SJSA1 (cell line): ENCODE measurements at regions not wholly inside any gene's neighbourhood (a gene's known extent, or its start where the extent isn't known, plus 50 kb on each side); places are given as distances from the start of the nearest gene placed in this dataset.
"Not testable (repeated sequence)": the region's sequence is repeated elsewhere in the genome, so short reads cannot be mapped to it uniquely, and the experiment has no call there.

Experiments used
- DNase-seq, 2 experiments: peaks; one replicate each; pipeline ENCODE4 v3.0.0-alpha.2; 2015 to 2020; ENCODE audit warnings: low spot score in 2 of 2, low read depth in 1 of 2
- H3K27ac ChIP-seq: fragments of 250-450 bp; sonication (Bioruptor Pico); 2 replicates; pipeline ENCODE4 v1.5.1; 2020; ENCODE audit warnings: mild to moderate bottlenecking, moderate library complexity
- H3K27me3 ChIP-seq: fragments of 250-450 bp; sonication (Bioruptor Pico); replicated peaks from 2 replicates; pipeline ENCODE4 v1.5.1; 2020; ENCODE audit warnings: mild to moderate bottlenecking, moderate library complexity
- H3K36me3 ChIP-seq: fragments of 250-450 bp; sonication (Bioruptor Pico); 2 replicates; pipeline ENCODE4 v1.5.1; 2020; ENCODE audit warnings: mild to moderate bottlenecking
- H3K4me1 ChIP-seq: fragments of 250-450 bp; sonication (Bioruptor Pico); replicated peaks from 2 replicates; pipeline ENCODE4 v1.6.1; 2021; ENCODE audit warnings: mild to moderate bottlenecking
- H3K4me3 ChIP-seq: fragments of 250-450 bp; sonication (Bioruptor Pico); 2 replicates; pipeline ENCODE4 v1.5.1; 2020; ENCODE audit warnings: mild to moderate bottlenecking
- H3K9me3 ChIP-seq: fragments of 250-450 bp; sonication (Bioruptor Pico); replicated peaks from 2 replicates; pipeline ENCODE4 v1.5.1; 2020; ENCODE audit warnings: mild to moderate bottlenecking

DNA sequence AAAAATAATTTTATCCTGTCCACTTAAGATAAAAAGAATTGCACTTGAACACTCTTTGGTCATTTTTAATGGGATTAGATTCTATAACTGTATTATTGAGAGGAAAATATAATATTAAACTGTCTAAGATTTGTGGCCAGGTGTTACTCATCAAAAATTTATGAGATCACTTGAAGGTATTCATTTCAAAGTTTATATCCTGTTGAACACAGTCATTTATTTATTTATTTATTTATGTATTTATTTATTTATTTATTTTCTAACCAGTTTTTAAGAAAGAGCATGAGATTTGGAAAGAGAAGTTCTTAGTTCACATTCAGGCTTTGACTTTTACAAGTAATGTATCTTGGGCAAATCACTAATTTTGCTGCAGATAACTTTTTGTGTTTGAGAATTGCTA lies 692.7 kb downstream of the LTN1 start:
- Histone ChIP-seq H3K27ac (no peak overlapping the region), H3K27me3 (no peaks in the 10 kb centered on the region), H3K4me3 (no peak overlapping the region), H3K4me1 (no peaks in the 10 kb centered on the region), H3K9me3 (peaks cover 2% of the 10 kb centered on the region; the same call in 1 of the 2 replicates), H3K36me3 (no peaks in the 10 kb centered on the region)
- no peak for DNase-seq

DNA sequence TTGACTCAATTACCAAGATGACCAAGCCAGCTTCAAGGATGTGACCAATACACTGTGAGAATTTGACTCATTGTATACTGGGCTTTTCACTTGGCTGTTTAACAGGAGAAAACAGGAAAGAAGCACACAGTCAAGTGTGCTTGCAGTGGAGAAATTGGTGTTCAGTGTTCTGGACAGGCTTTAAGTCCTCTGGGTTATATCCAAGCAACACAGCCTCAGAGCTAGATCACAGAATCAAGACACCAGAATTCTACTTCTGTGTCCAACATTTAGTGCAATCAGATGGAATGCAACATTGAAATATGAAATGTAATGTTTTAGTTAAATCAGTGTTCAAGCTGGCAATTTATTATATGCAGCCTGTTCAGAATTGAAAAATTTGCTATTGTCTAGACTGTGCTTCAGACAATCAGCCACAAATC lies 694.4 kb downstream of the LTN1 start:
- Histone ChIP-seq H3K27ac (no peak overlapping the region), H3K36me3 (no peaks in the 10 kb centered on the region), H3K9me3 (peaks cover 2% of the 10 kb centered on the region; the same call in 1 of the 2 replicates), H3K27me3 (no peaks in the 10 kb centered on the region), H3K4me3 (no peak overlapping the region), H3K4me1 (no peaks in the 10 kb centered on the region)
- DNase-seq, result no peak

DNA sequence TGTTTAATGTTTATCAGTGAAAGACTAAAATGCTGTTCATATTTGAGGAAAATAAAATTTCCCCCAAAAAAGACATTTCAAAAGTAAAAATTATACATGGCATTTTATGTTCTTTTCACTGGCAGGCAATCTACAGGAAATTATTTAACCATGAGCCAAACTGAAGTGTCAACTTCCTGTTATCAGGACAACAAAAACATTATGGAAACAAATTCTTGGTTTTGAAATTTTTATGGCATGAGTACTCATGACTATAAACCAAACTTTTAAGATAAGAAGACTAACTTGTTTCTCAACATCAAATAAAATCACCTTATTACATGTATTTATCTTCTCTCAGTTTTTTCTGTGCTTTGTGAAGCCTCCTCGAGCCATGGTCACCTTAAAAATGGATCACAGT lies 698.6 kb downstream of the LTN1 start:
- Histone ChIP-seq H3K4me3 (no peak overlapping the region), H3K27ac (no peak overlapping the region), H3K27me3 (no peaks in the 10 kb centered on the region), H3K36me3 (no peaks in the 10 kb centered on the region), H3K9me3 (no peaks in the 10 kb centered on the region), H3K4me1 (no peaks in the 10 kb centered on the region)
- no peak for DNase-seq

DNA sequence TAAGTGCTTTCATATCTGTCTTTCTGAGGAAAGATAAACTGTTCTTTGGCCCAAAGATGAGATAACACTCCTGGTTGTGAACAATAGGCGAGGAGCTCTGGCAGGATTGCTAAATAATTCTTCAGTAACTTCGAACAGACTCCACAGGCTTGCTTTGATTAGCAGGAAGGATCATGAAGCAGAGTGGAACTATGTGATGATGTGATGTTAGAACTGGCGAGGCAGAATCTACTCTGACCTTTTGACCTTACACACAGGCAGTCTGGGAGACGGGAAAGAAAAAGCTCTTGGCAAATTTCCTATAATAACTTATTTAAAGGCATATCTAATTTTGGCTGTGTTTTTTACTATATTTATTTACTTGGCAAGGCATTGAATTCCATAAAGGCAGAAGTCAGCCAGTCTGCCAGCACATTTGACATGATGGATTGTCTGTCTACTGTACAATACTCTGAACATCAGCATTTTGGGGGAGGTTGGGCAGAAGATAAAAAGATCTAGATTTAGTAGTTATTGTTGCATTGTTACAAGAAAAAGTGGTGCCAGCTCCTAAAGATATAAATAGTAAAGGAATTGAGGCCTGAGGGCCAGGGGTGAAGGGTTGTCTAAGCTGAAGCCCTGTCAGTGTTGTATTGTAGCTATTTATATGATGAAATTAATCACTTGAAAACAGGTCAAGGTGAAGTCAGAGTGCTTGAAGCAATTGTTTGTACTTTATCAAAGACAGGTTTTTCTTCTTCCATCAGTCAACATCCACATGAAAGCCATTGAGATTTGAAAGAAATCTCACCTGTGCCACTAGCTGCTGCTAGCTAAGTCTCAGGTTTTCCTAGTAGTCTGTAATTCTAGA lies 708.8 kb downstream of the LTN1 start:
- Histone ChIP-seq H3K27me3 (no peaks in the 10 kb centered on the region), H3K27ac (no peak overlapping the region), H3K36me3 (no peaks in the 10 kb centered on the region), H3K4me1 (no peaks in the 10 kb centered on the region), H3K9me3 (no peaks in the 10 kb centered on the region), H3K4me3 (no peak overlapping the region)
- DNase-seq, result no peak

DNA sequence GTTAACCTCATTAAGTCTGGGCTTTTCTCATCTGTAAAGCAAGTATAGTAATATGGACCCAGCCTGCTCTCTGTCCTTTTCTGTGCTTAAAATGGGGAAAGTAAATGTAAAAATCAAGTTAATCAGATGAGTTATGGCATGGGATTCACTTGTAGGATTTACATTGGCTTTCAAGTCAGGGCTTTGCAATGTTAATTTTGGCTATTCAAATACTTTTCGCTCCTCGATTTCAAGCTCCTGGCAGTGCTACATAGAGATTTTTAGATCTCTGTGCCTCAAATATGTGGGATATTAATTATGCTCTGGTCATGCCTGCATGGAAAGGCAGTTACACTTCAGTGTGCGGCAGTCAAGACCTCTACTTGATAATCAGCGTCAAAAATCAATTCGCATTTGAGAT lies 709.8 kb downstream of the LTN1 start:
- no peak for DNase-seq
- no peaks in the 10 kb centered on the region for H3K36me3 ChIP-seq
- H3K4me1 ChIP-seq, result no peaks in the 10 kb centered on the region
- H3K27ac ChIP-seq, result no peak overlapping the region
- H3K9me3 ChIP-seq, result no peaks in the 10 kb centered on the region
- H3K27me3 ChIP-seq, result no peaks in the 10 kb centered on the region
- no peak overlapping the region for H3K4me3 ChIP-seq

DNA sequence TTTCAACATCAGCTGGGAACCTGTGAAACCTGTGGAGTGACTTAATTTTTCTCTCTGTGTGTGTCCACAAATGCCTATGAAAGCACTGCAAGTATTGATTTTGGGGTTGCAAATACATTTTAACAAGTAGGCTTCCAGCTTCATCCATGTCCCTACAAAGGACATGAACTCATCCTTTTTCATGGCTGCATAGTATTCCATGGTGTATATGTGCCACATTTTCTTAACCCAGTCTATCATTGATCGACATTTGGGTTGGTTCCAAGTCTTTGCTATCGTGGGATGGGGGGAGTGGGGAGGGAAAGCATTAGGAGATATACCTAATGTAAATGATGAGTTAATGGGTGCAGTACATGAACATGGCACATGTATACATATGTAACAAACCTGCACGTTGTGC lies 711.3 kb downstream of the LTN1 start:
- not testable (repeated sequence) for H3K27me3 ChIP-seq, H3K9me3 ChIP-seq, H3K36me3 ChIP-seq, H3K4me1 ChIP-seq, H3K4me3 ChIP-seq, DNase-seq, H3K27ac ChIP-seq

DNA sequence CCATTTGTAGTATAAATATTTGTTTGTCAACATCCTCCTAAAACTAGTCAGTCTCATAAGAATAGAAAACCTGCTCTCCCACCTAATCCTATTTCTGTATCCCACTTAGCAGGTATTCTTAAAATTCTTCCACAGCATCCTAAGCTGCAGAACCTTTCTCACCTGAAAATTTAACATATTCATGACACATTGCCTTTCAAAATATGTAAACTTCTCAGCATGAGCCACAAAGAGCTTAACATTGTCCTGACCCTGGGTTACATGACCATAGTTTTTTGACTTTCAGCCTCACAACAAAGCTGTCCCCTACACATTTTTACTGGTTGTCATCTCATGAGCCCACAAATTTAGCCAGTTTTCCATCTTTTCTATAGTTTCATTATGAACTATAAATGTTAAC lies 712.1 kb downstream of the LTN1 start:
- no peaks in the 10 kb centered on the region for H3K9me3 ChIP-seq
- no peak overlapping the region for H3K27ac ChIP-seq
- no peak for DNase-seq
- no peaks in the 10 kb centered on the region for H3K27me3 ChIP-seq
- no peaks in the 10 kb centered on the region for H3K4me1 ChIP-seq
- H3K36me3 ChIP-seq, result no peaks in the 10 kb centered on the region
- no peak overlapping the region for H3K4me3 ChIP-seq

DNA sequence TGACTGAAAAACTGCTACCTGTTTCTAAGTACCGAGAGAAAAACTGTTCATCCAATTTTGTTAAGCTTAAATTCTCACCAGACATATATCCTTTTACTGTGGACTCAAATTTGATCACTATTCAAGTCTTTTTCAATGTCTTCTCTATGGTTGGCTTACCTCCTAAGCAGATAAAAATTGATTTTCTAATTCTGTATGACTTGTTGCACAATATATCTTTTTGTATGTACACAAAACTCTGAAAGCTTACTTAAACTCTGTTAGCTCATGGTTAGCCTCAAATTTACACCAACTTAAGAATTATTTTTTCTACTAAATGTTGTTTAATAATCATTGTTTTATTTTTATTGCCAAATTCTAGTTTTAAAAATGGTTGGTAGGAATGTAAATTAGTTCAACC lies 715.4 kb downstream of the LTN1 start:
- no peak for DNase-seq

DNA sequence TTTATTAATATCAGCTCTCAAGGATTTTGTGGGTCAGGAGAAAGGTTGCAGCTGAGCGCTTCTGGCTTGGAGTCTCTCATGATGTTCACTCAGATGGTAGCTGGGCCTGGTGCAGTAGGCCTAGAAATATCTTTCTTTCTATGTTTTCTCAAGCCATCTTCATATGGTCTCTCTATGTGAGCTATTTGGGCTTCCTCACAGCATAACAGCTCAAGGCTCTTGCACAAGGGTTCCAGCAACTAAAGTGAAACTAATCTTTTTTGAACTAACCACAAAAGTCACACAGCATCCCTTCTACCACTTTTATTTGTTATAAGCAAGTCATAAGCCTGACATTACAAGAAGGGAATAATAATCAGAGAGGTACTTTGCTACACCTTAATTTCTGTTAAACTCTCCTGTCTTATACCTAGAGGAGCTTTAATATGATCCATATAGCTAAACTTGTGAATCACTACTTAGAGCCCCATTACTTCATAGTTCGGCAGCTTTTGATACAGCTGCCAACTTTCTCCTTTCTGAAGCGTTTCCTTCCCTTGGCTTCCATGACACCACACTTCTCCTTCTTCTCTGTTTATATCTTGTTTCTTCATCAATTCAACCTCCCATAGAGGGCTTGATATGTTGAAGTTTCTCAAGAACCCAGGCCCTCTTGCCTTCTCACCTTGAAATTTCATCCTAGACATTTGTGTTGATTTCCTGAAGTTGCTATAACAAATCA lies 720.2 kb downstream of the LTN1 start:
- Histone ChIP-seq H3K4me3 (no peak overlapping the region), H3K36me3 (no peaks in the 10 kb centered on the region), H3K27ac (no peak overlapping the region), H3K4me1 (no peaks in the 10 kb centered on the region), H3K27me3 (no peaks in the 10 kb centered on the region), H3K9me3 (no peaks in the 10 kb centered on the region; the same call in 1 of the 2 replicates)
- DNase-seq, result no peak

More for the DNA sequence above, 715.4 kb downstream of the LTN1 start:
- Histone ChIP-seq H3K27me3 (no peaks in the 10 kb centered on the region), H3K9me3 (no peaks in the 10 kb centered on the region), H3K4me3 (no peak overlapping the region), H3K36me3 (no peaks in the 10 kb centered on the region), H3K4me1 (no peaks in the 10 kb centered on the region), H3K27ac (no peak overlapping the region)

DNA sequence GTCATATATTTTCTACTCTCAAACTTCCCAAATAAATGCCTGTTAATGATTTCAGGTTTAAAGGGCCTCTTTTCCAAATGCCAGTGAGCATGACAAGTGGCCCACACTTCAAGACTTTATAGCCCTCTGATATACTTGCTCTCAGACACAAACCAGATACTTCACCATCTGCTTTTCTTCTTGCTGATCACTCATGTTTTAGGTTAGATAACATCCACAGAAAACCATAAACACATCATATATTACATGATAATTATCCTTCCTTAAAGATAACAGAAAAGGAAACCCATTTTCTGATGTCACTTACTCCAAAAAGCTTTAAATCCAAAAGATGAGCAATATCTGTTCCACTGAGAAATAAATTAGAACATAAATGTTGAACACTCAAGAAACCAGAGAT lies 723.5 kb downstream of the LTN1 start:
- Histone ChIP-seq H3K4me3 (no peak overlapping the region), H3K27ac (no peak overlapping the region), H3K9me3 (no peaks in the 10 kb centered on the region; the same call in 1 of the 2 replicates), H3K27me3 (no peaks in the 10 kb centered on the region), H3K36me3 (no peaks in the 10 kb centered on the region), H3K4me1 (no peaks in the 10 kb centered on the region)
- no peak for DNase-seq

DNA sequence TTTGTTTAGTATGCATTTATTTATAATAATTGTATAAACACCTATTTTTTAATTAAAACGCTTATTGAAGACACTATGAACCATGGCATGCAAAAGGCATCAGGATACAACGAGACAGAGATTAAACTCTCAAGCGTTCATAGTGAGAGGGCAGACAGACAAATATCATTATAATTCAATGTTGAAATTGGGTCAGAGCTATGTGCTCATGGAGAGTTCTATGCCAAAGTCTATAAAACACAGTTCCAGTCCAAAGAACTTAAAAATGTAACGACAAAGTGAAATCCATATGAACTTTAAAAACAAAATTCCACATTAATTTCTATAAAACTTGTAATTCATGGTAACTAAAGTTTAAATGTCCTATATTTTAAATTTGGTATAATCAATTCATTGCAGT lies 724.0 kb downstream of the LTN1 start:
- H3K9me3 ChIP-seq, result no peaks in the 10 kb centered on the region; the same call in 1 of the 2 replicates
- H3K27me3 ChIP-seq, result no peaks in the 10 kb centered on the region
- no peak overlapping the region for H3K4me3 ChIP-seq
- H3K36me3 ChIP-seq, result no peaks in the 10 kb centered on the region
- no peak overlapping the region for H3K27ac ChIP-seq
- no peaks in the 10 kb centered on the region for H3K4me1 ChIP-seq
- no peak for DNase-seq

DNA sequence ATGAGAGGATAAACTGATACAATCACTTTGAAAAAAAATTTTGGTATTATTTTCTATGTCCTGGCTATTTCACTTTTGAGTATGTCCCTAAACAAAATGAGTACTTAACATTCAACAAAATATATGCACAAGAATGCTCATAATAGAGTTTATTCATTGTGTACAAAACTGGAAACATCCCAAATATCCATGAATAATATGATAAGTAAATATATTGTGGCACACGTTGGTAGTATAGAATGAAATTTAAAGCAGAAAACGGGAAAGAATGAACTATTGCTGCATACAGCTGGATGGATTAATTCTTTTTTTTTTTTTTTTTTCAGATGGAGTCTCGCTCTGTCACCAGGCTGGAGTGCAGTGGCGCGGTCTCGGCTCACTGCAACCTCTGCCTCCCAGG lies 725.2 kb downstream of the LTN1 start:
- H3K4me3 ChIP-seq, result no peak overlapping the region
- DNase-seq, result no peak
- no peaks in the 10 kb centered on the region for H3K27me3 ChIP-seq
- no peaks in the 10 kb centered on the region for H3K36me3 ChIP-seq
- H3K9me3 ChIP-seq, result no peaks in the 10 kb centered on the region; the same call in 1 of the 2 replicates
- H3K27ac ChIP-seq, result no peak overlapping the region
- H3K4me1 ChIP-seq, result no peaks in the 10 kb centered on the region

DNA sequence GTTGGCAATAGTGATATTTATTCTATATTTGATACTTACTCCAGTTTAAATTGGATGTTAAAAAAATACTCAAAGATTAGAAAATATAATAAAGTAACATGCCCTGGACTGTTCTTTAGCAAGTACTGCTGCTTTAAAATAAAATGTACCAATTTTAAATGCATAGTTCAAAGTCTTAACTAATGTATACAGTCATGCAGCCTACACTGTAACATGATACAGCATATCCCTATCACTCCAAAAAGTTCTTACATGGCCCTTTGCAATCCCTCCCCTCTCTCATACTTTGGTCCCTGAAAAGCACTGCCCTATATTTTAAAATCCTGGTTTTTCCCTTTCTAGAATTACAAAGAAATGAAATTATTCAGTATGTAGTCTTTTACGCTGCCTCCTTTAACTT lies 726.6 kb downstream of the LTN1 start:
- DNase-seq, result no peak
- no peak overlapping the region for H3K27ac ChIP-seq
- H3K4me3 ChIP-seq, result no peak overlapping the region
- H3K9me3 ChIP-seq, result no peaks in the 10 kb centered on the region; the same call in 1 of the 2 replicates
- H3K27me3 ChIP-seq, result no peaks in the 10 kb centered on the region
- H3K4me1 ChIP-seq, result no peaks in the 10 kb centered on the region
- no peaks in the 10 kb centered on the region for H3K36me3 ChIP-seq

DNA sequence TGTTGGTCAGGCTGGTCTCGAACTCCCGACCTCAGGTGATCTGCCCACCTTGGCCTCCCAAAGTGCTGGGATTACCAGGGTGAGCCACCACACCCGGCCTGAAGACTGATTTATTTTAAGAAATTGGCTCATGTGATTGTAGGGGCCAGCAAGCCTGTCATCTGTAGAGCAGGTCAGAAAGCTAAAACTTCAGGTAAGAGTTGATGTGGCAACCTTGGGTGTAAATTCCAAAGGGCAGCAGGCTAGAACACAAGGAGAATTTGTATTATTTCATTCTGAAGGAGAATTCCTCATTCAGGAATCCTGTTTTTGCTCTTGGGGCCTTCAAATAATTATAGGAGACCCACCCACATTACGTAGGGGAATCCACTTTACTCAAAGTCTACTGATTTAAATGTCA lies 728.7 kb downstream of the LTN1 start:
- no peaks in the 10 kb centered on the region for H3K4me1 ChIP-seq
- DNase-seq, result no peak
- H3K36me3 ChIP-seq, result no peaks in the 10 kb centered on the region
- H3K27ac ChIP-seq, result no peak overlapping the region
- H3K9me3 ChIP-seq, result no peaks in the 10 kb centered on the region; the same call in 1 of the 2 replicates
- no peak overlapping the region for H3K4me3 ChIP-seq
- H3K27me3 ChIP-seq, result no peaks in the 10 kb centered on the region
